Mesenchymal stem cell (in vitro differentiated cells and primary cell): ENCODE measurements at regions not wholly inside any gene's neighbourhood (a gene's known extent, or its start where the extent isn't known, plus 50 kb on each side); places are given as distances from the start of the nearest gene placed in this dataset.

Experiments used
- DNase-seq: peaks from one replicate; pipeline ENCODE4 v3.0.0-alpha.2; 2013
- H2AFZ ChIP-seq: one replicate; pipeline ENCODE4 v1.6.1; 2013; ENCODE audit warnings: low read depth, mild to moderate bottlenecking, control low read depth, inconsistent platforms, low read length, moderate library complexity
- H2AK5ac ChIP-seq: 2 replicates; pipeline ENCODE4 v1.6.1; 2013; ENCODE audit warnings: low read length, moderate library complexity, mild to moderate bottlenecking, inconsistent platforms; ENCODE audit not compliant: severe bottlenecking
- H2BK120ac ChIP-seq: one replicate; pipeline ENCODE4 v1.6.1; 2013; ENCODE audit warnings: low read depth, mild to moderate bottlenecking, inconsistent platforms, low read length, moderate library complexity
- H2BK12ac ChIP-seq, 2 experiments: one replicate each; pipeline ENCODE4 v1.6.1; 2013; ENCODE audit warnings: inconsistent platforms in 2 of 2, low read length in 2 of 2, mild to moderate bottlenecking in 2 of 2, moderate library complexity in 2 of 2, control low read depth in 1 of 2
- H2BK15ac ChIP-seq: one replicate; pipeline ENCODE4 v1.6.1; 2013; ENCODE audit warnings: mild to moderate bottlenecking, low read depth, inconsistent platforms; ENCODE audit not compliant: poor library complexity, severe bottlenecking
- H2BK5ac ChIP-seq: 2 replicates; pipeline ENCODE4 v1.6.1; 2013; ENCODE audit warnings: low read depth, mild to moderate bottlenecking, low read length, control low read depth, inconsistent platforms; ENCODE audit not compliant: poor library complexity, severe bottlenecking
- H3K14ac ChIP-seq, 2 experiments: one replicate each; pipeline ENCODE4 v1.6.1; 2013; ENCODE audit warnings: inconsistent platforms in 2 of 2, low read length in 2 of 2, control low read depth in 1 of 2, mild to moderate bottlenecking in 1 of 2, moderate library complexity in 1 of 2
- H3K18ac ChIP-seq, 2 experiments: one replicate each; pipeline ENCODE4 v1.6.1; 2013; ENCODE audit warnings: inconsistent platforms in 2 of 2, low read length in 2 of 2, control low read depth in 1 of 2, low read depth in 1 of 2, mild to moderate bottlenecking in 1 of 2
- H3K23ac ChIP-seq, 2 experiments: one replicate each; pipeline ENCODE4 v1.6.1; 2013; ENCODE audit warnings: inconsistent platforms in 2 of 2, low read length in 2 of 2, mild to moderate bottlenecking in 2 of 2, moderate library complexity in 2 of 2, control low read depth in 1 of 2
- H3K27ac ChIP-seq: 2 replicates; pipeline ENCODE4 v1.5.1; 2013; ENCODE audit warnings: mild to moderate bottlenecking, moderate library complexity, low read length, control low read depth, inconsistent platforms; ENCODE audit not compliant: poor library complexity, severe bottlenecking
- H3K27me3 ChIP-seq, 2 experiments: 2 replicates each; pipeline versions ENCODE4 v1.6.1 to v1.7.0; 2013; ENCODE audit warnings: low read length in 2 of 2, mild to moderate bottlenecking in 2 of 2, moderate library complexity in 2 of 2, control low read depth in 1 of 2, inconsistent platforms in 1 of 2; ENCODE audit not compliant: control insufficient read depth in 1 of 2, insufficient read depth in 1 of 2
- H3K36me3 ChIP-seq, 2 experiments: 2 replicates each; pipeline versions ENCODE4 v1.6.1 to v1.7.0; 2013; ENCODE audit warnings: low read length in 2 of 2, control low read depth in 1 of 2, inconsistent platforms in 1 of 2, low read depth in 1 of 2, mild to moderate bottlenecking in 1 of 2; ENCODE audit not compliant: insufficient read depth in 2 of 2, control insufficient read depth in 1 of 2
- H3K4ac ChIP-seq, 2 experiments: one replicate each; pipeline ENCODE4 v1.6.1; 2013; ENCODE audit warnings: inconsistent platforms in 2 of 2, low read length in 2 of 2, mild to moderate bottlenecking in 2 of 2, moderate library complexity in 2 of 2, control low read depth in 1 of 2, low read depth in 1 of 2
- H3K4me1 ChIP-seq: 2 replicates; pipeline ENCODE4 v1.6.1; 2013; ENCODE audit warnings: low read depth, low read length, control low read depth; ENCODE audit not compliant: control insufficient read depth, insufficient read depth
- H3K4me2 ChIP-seq: 2 replicates; pipeline ENCODE4 v1.6.1; 2013; ENCODE audit warnings: low read length, mild to moderate bottlenecking, inconsistent platforms; ENCODE audit not compliant: poor library complexity, severe bottlenecking
- H3K4me3 ChIP-seq, 2 experiments: 2 replicates each; pipeline versions ENCODE4 v1.5.1 to v1.7.0; 2013; ENCODE audit warnings: low read length in 2 of 2, mild to moderate bottlenecking in 2 of 2, control low read depth in 1 of 2, low read depth in 1 of 2; ENCODE audit not compliant: insufficient read depth in 1 of 2
- H3K79me1 ChIP-seq: replicated peaks from 2 replicates; pipeline ENCODE4 v1.6.1; 2013; ENCODE audit warnings: mild to moderate bottlenecking, control low read depth, low read length, inconsistent platforms; ENCODE audit not compliant: poor library complexity, severe bottlenecking
- H3K9ac ChIP-seq: 2 replicates; pipeline ENCODE4 v1.7.0; 2013; ENCODE audit warnings: mild to moderate bottlenecking, low read length, moderate library complexity
- H3K9me3 ChIP-seq: 2 replicates; pipeline ENCODE4 v1.7.0; 2013; ENCODE audit warnings: mild to moderate bottlenecking, low read length; ENCODE audit not compliant: control insufficient read depth
- H4K8ac ChIP-seq: one replicate; pipeline ENCODE4 v1.6.1; 2013; ENCODE audit warnings: inconsistent platforms, mild to moderate bottlenecking, low read length, moderate library complexity
- H4K91ac ChIP-seq: one replicate; pipeline ENCODE4 v1.6.1; 2013; ENCODE audit warnings: mild to moderate bottlenecking, low read length, inconsistent platforms
- WGBS: methylation state at CpG from one replicate; pipeline ENCODE4 v1.1.7; 2013; ENCODE audit warnings: mixed read lengths; 5-methylcytosine and 5-hydroxymethylcytosine counted together

- H2BK12ac ChIP-seq, result no peak overlapping the region
- no peak overlapping the region for H2AK5ac ChIP-seq
- no peak overlapping the region for H2BK15ac ChIP-seq
- no peaks in the 10 kb centered on the region for H3K4me1 ChIP-seq
- H4K8ac ChIP-seq, result no peak overlapping the region
- no peak overlapping the region for H4K91ac ChIP-seq
- H3K36me3 ChIP-seq, result no peaks in the 10 kb centered on the region
- no peak overlapping the region for H2BK5ac ChIP-seq
- no peak overlapping the region for H2AFZ ChIP-seq
- no CpG with 5 or more reads among the region's 1 CpG for WGBS
- no peak overlapping the region for H3K23ac ChIP-seq
- H3K4me2 ChIP-seq, result no peak overlapping the region
- H3K18ac ChIP-seq, result no peak overlapping the region
- no peak for DNase-seq
- no peak overlapping the region for H3K4ac ChIP-seq
- no peaks in the 10 kb centered on the region for H3K27me3 ChIP-seq
- no peak overlapping the region for H3K9ac ChIP-seq
- H3K14ac ChIP-seq, result no peak overlapping the region
- no peaks in the 10 kb centered on the region for H3K79me1 ChIP-seq
- H2BK120ac ChIP-seq, result no peak overlapping the region
- H3K4me3 ChIP-seq, result no peak overlapping the region
- no peaks in the 10 kb centered on the region for H3K9me3 ChIP-seq
- no peak overlapping the region for H3K27ac ChIP-seq
Measured at GRCh38 chr5:125868036-125868435, 555.2 kb upstream of the GRAMD2B start.

GRCh38 chr5:125870256-125870655 is 553.0 kb upstream of the GRAMD2B start:
- WGBS, result 75% methylated on average over 2 of the region's 2 CpGs
- peak; percentile 21 for DNase-seq

GRCh38 chr5:125874057-125874456 is 549.2 kb upstream of the GRAMD2B start:
- Histone ChIP-seq H3K4me2 (no peak overlapping the region), H3K79me1 (no peaks in the 10 kb centered on the region), H4K8ac (no peak overlapping the region), H3K36me3 (no peaks in the 10 kb centered on the region), H3K4me1 (no peaks in the 10 kb centered on the region), H4K91ac (no peak overlapping the region), H3K27me3 (no peaks in the 10 kb centered on the region), H2BK120ac (no peak overlapping the region), H3K18ac (no peak overlapping the region), H3K4me3 (no peak overlapping the region), H3K14ac (no peak overlapping the region), H3K4ac (no peak overlapping the region), H3K9ac (no peak overlapping the region), H3K9me3 (no peaks in the 10 kb centered on the region), H2BK12ac (no peak overlapping the region), H3K27ac (no peak overlapping the region), H2BK5ac (no peak overlapping the region), H3K23ac (no peak overlapping the region), H2AK5ac (no peak overlapping the region), H2AFZ (no peak overlapping the region), H2BK15ac (no peak overlapping the region)
- DNase-seq, result no peak

More at GRCh38 chr5:125870256-125870655, 553.0 kb upstream of the GRAMD2B start:
- Histone ChIP-seq H3K23ac (no peak overlapping the region), H3K18ac (no peak overlapping the region), H4K8ac (no peak overlapping the region), H2BK15ac (no peak overlapping the region), H3K9me3 (no peaks in the 10 kb centered on the region), H2AFZ (no peak overlapping the region), H3K36me3 (no peaks in the 10 kb centered on the region), H4K91ac (no peak overlapping the region), H3K4me2 (no peak overlapping the region), H3K4me3 (no peak overlapping the region), H2BK120ac (no peak overlapping the region), H3K9ac (no peak overlapping the region), H2BK12ac (no peak overlapping the region), H2BK5ac (no peak overlapping the region), H3K14ac (no peak overlapping the region), H3K27ac (no peak overlapping the region), H3K27me3 (no peaks in the 10 kb centered on the region), H3K4ac (no peak overlapping the region), H3K79me1 (no peaks in the 10 kb centered on the region), H2AK5ac (no peak overlapping the region), H3K4me1 (no peaks in the 10 kb centered on the region)

- H2BK5ac ChIP-seq, result no peak overlapping the region
- H3K18ac ChIP-seq, result no peak overlapping the region
- no peak overlapping the region for H2AFZ ChIP-seq
- no peak overlapping the region for H3K4me3 ChIP-seq
- no peak overlapping the region for H3K4me2 ChIP-seq
- H2BK12ac ChIP-seq, result no peak overlapping the region
- no peaks in the 10 kb centered on the region for H3K4me1 ChIP-seq
- no peak overlapping the region for H3K14ac ChIP-seq
- H2BK15ac ChIP-seq, result no peak overlapping the region
- no peak for DNase-seq
- no peaks in the 10 kb centered on the region for H3K36me3 ChIP-seq
- no peak overlapping the region for H3K27ac ChIP-seq
- WGBS, result 75% methylated on average over 2 of the region's 4 CpGs
- H3K9me3 ChIP-seq, result no peaks in the 10 kb centered on the region
- H4K91ac ChIP-seq, result no peak overlapping the region
- H2AK5ac ChIP-seq, result no peak overlapping the region
- no peak overlapping the region for H3K23ac ChIP-seq
- H3K9ac ChIP-seq, result no peak overlapping the region
- no peak overlapping the region for H3K4ac ChIP-seq
- no peak overlapping the region for H4K8ac ChIP-seq
- H3K79me1 ChIP-seq, result no peaks in the 10 kb centered on the region
- H2BK120ac ChIP-seq, result no peak overlapping the region
- no peaks in the 10 kb centered on the region for H3K27me3 ChIP-seq
Measured at GRCh38 chr5:125874717-125875116, 548.5 kb upstream of the GRAMD2B start.
